Hematopoietic multipotent progenitor cell treated with erythropoietin and hydrocortisone succinate and interleukin-3 and kit ligand, for 6 days (in vitro differentiated cells): ENCODE measurements at regions not wholly inside any gene's neighbourhood (a gene's known extent, or its start where the extent isn't known, plus 50 kb on each side); places are given as distances from the start of the nearest gene placed in this dataset.
"Not testable (repeated sequence)": the region's sequence is repeated elsewhere in the genome, so short reads cannot be mapped to it uniquely, and the experiment has no call there.

ENCODE experiments used
- DNase-seq: peaks from one replicate; pipeline ENCODE4 v3.0.0-alpha.2; 2015

- no peak for DNase-seq
Observed at GRCh38 chr6:10101551-10102252, 313.2 kb downstream of the TFAP2A start.

- DNase-seq: peak; percentile 3
Observed at GRCh38 chr6:10099529-10100140, 315.2 kb downstream of the TFAP2A start.

GRCh38 chr6:10098756-10099528, 315.9 kb downstream of the TFAP2A start:
- peak; percentile 3 for DNase-seq

- DNase-seq: no peak
Observed at GRCh38 chr6:10093282-10093681, 321.6 kb downstream of the TFAP2A start.

GRCh38 chr6:10084111-10084986, 330.5 kb downstream of the TFAP2A start:
- DNase-seq: no peak

GRCh38 chr6:10082385-10082784, 332.5 kb downstream of the TFAP2A start:
- DNase-seq: peak; percentile 26

- no peak for DNase-seq
Observed at GRCh38 chr6:10081957-10082356, 332.9 kb downstream of the TFAP2A start.

GRCh38 chr6:10081075-10081474, 333.8 kb downstream of the TFAP2A start:
- DNase-seq: no peak

GRCh38 chr6:10080561-10080960, 334.3 kb downstream of the TFAP2A start:
- DNase-seq: no peak

- no peak for DNase-seq
Observed at GRCh38 chr6:10078581-10078980, 336.3 kb downstream of the TFAP2A start.

GRCh38 chr6:10074726-10075125, 340.1 kb downstream of the TFAP2A start:
- DNase-seq: not testable (repeated sequence)

- DNase-seq: no peak
Observed at GRCh38 chr6:10073341-10073740, 341.5 kb downstream of the TFAP2A start.

GRCh38 chr6:10071631-10072220, 343.1 kb downstream of the TFAP2A start:
- DNase-seq: no peak

GRCh38 chr6:10060004-10060403, 354.9 kb downstream of the TFAP2A start:
- DNase-seq: no peak

- no peak for DNase-seq
Observed at GRCh38 chr6:10054672-10055071, 360.2 kb downstream of the TFAP2A start.

- DNase-seq: no peak
Observed at GRCh38 chr6:10051283-10051682, 363.6 kb downstream of the TFAP2A start.

- no peak for DNase-seq
Observed at GRCh38 chr6:10048370-10049297, 366.2 kb downstream of the TFAP2A start.

GRCh38 chr6:10042280-10042679, 372.6 kb downstream of the TFAP2A start:
- no peak for DNase-seq

GRCh38 chr6:10033223-10033829, 381.5 kb downstream of the TFAP2A start:
- no peak for DNase-seq

- DNase-seq: no peak
Observed at GRCh38 chr6:10031617-10032016, 383.3 kb downstream of the TFAP2A start.
